Rectal smooth muscle tissue (tissue), 1 donor: ENCODE measurements at regions not wholly inside any gene's neighbourhood (a gene's known extent, or its start where the extent isn't known, plus 50 kb on each side); places are given as distances from the start of the nearest gene placed in this dataset.

Experiments
- H3K27ac ChIP-seq: one replicate; pipeline ENCODE4 v1.7.0; 2013; ENCODE audit warnings: low read depth, low read length, inconsistent platforms
- H3K27me3 ChIP-seq: one replicate; pipeline ENCODE4 v1.7.0; 2013; ENCODE audit warnings: low read length; ENCODE audit not compliant: control insufficient read depth, insufficient read depth
- H3K36me3 ChIP-seq: one replicate; pipeline ENCODE4 v1.7.0; 2013; ENCODE audit warnings: low read length; ENCODE audit not compliant: control insufficient read depth, insufficient read depth
- H3K4me1 ChIP-seq: one replicate; pipeline ENCODE4 v1.7.0; 2013; ENCODE audit warnings: low read length; ENCODE audit not compliant: control insufficient read depth, insufficient read depth
- H3K4me3 ChIP-seq: one replicate; pipeline ENCODE4 v1.7.0; 2013; ENCODE audit warnings: low read length
- H3K9ac ChIP-seq: one replicate; pipeline ENCODE4 v1.7.0; 2013; ENCODE audit warnings: low read length

GRCh38 chr7:46972205-46972604 lies 609.7 kb downstream of the TNS3 start:
- no peaks in the 10 kb centered on the region for H3K4me1 ChIP-seq
- H3K9ac ChIP-seq: no peak overlapping the region
- H3K27ac ChIP-seq: no peak overlapping the region
- no peaks in the 10 kb centered on the region for H3K36me3 ChIP-seq
- H3K27me3 ChIP-seq: no peaks in the 10 kb centered on the region
- no peak overlapping the region for H3K4me3 ChIP-seq

- Histone ChIP-seq H3K9ac (no peak overlapping the region), H3K27me3 (no peaks in the 10 kb centered on the region), H3K27ac (no peak overlapping the region), H3K4me1 (no peaks in the 10 kb centered on the region), H3K36me3 (no peaks in the 10 kb centered on the region), H3K4me3 (no peak overlapping the region)
Observed at GRCh38 chr7:46970476-46970875, 611.4 kb downstream of the TNS3 start.

- no peaks in the 10 kb centered on the region for H3K36me3 ChIP-seq
- no peak overlapping the region for H3K4me3 ChIP-seq
- no peaks in the 10 kb centered on the region for H3K27me3 ChIP-seq
- H3K27ac ChIP-seq: no peak overlapping the region
- no peak overlapping the region for H3K9ac ChIP-seq
- no peaks in the 10 kb centered on the region for H3K4me1 ChIP-seq
Observed at GRCh38 chr7:46970131-46970430, 611.8 kb downstream of the TNS3 start.

- Histone ChIP-seq H3K9ac (no peak overlapping the region), H3K27me3 (no peaks in the 10 kb centered on the region), H3K4me3 (peak overlapping the region; percentile 4), H3K4me1 (no peaks in the 10 kb centered on the region), H3K36me3 (no peaks in the 10 kb centered on the region), H3K27ac (no peak overlapping the region)
Observed at GRCh38 chr7:46969303-46970130, 612.4 kb downstream of the TNS3 start.

GRCh38 chr7:46968003-46968402 lies 613.9 kb downstream of the TNS3 start:
- Histone ChIP-seq H3K36me3 (no peaks in the 10 kb centered on the region), H3K27me3 (no peaks in the 10 kb centered on the region), H3K9ac (no peak overlapping the region), H3K27ac (no peak overlapping the region), H3K4me1 (no peaks in the 10 kb centered on the region), H3K4me3 (no peak overlapping the region)

- no peaks in the 10 kb centered on the region for H3K36me3 ChIP-seq
- H3K4me3 ChIP-seq: no peak overlapping the region
- no peaks in the 10 kb centered on the region for H3K27me3 ChIP-seq
- no peak overlapping the region for H3K27ac ChIP-seq
- no peak overlapping the region for H3K9ac ChIP-seq
- no peaks in the 10 kb centered on the region for H3K4me1 ChIP-seq
Observed at GRCh38 chr7:46963719-46964118, 618.2 kb downstream of the TNS3 start.

GRCh38 chr7:46960970-46961369 lies 620.9 kb downstream of the TNS3 start:
- Histone ChIP-seq H3K4me3 (no peak overlapping the region), H3K36me3 (no peaks in the 10 kb centered on the region), H3K27ac (no peak overlapping the region), H3K9ac (no peak overlapping the region), H3K27me3 (no peaks in the 10 kb centered on the region), H3K4me1 (no peaks in the 10 kb centered on the region)

- no peak overlapping the region for H3K4me3 ChIP-seq
- no peaks in the 10 kb centered on the region for H3K27me3 ChIP-seq
- no peaks in the 10 kb centered on the region for H3K4me1 ChIP-seq
- no peak overlapping the region for H3K9ac ChIP-seq
- H3K27ac ChIP-seq: no peak overlapping the region
- H3K36me3 ChIP-seq: no peaks in the 10 kb centered on the region
Observed at GRCh38 chr7:46957195-46957594, 624.7 kb downstream of the TNS3 start.

GRCh38 chr7:46955531-46955930 lies 626.4 kb downstream of the TNS3 start:
- H3K27ac ChIP-seq: no peak overlapping the region
- H3K36me3 ChIP-seq: no peaks in the 10 kb centered on the region
- no peak overlapping the region for H3K9ac ChIP-seq
- H3K4me3 ChIP-seq: no peak overlapping the region
- no peaks in the 10 kb centered on the region for H3K4me1 ChIP-seq
- no peaks in the 10 kb centered on the region for H3K27me3 ChIP-seq

- Histone ChIP-seq H3K9ac (no peak overlapping the region), H3K36me3 (no peaks in the 10 kb centered on the region), H3K27me3 (no peaks in the 10 kb centered on the region), H3K4me1 (no peaks in the 10 kb centered on the region), H3K4me3 (no peak overlapping the region), H3K27ac (no peak overlapping the region)
Observed at GRCh38 chr7:46954181-46954580, 627.7 kb downstream of the TNS3 start.

- Histone ChIP-seq H3K27ac (no peak overlapping the region), H3K4me1 (no peaks in the 10 kb centered on the region), H3K36me3 (no peaks in the 10 kb centered on the region), H3K27me3 (no peaks in the 10 kb centered on the region), H3K4me3 (no peak overlapping the region), H3K9ac (no peak overlapping the region)
Observed at GRCh38 chr7:46953008-46953407, 628.9 kb downstream of the TNS3 start.

GRCh38 chr7:46949270-46949931 lies 632.5 kb downstream of the TNS3 start:
- H3K4me3 ChIP-seq: no peak overlapping the region
- H3K36me3 ChIP-seq: no peaks in the 10 kb centered on the region
- no peaks in the 10 kb centered on the region for H3K27me3 ChIP-seq
- H3K9ac ChIP-seq: no peak overlapping the region
- H3K4me1 ChIP-seq: no peaks in the 10 kb centered on the region
- no peak overlapping the region for H3K27ac ChIP-seq

- Histone ChIP-seq H3K27ac (no peak overlapping the region), H3K27me3 (no peaks in the 10 kb centered on the region), H3K4me1 (no peaks in the 10 kb centered on the region), H3K4me3 (no peak overlapping the region), H3K36me3 (no peaks in the 10 kb centered on the region), H3K9ac (no peak overlapping the region)
Observed at GRCh38 chr7:46948716-46949115, 633.2 kb downstream of the TNS3 start.
